IMR-90 (cell line): ENCODE measurements at regions not wholly inside any gene's neighbourhood (a gene's known extent, or its start where the extent isn't known, plus 50 kb on each side); places are given as distances from the start of the nearest gene placed in this dataset.
"Not testable (repeated sequence)": the region's sequence is repeated elsewhere in the genome, so short reads cannot be mapped to it uniquely, and the experiment has no call there.

ENCODE experiments used
- ATAC-seq: fragments of 200-7000 bp; cut with Tn5 transposase; 2 replicates; pipeline ENCODE4 v1.9.1; 2020; ENCODE audit warnings: low read depth, mild to moderate bottlenecking, moderate library complexity
- BruUV-seq: library from RNA; stranded (reverse); fragments of 400-500 nt; replicated peaks from 2 replicates; lab custom pipeline; 2021; lab: Mats Ljungman, UMichigan
- CTCF ChIA-PET: fragments of 300-600 bp; formaldehyde crosslinking; extraction: SDS; loops from one replicate; lab custom pipeline; 2021; ENCODE audit warnings: antibody characterized with exemption; lab: Yijun Ruan, JAX
- POLR2A ChIA-PET: fragments of 300-600 bp; sonication (Branson Sonifier 250); formaldehyde crosslinking; loops from one replicate; lab custom pipeline; 2022; ENCODE audit warnings: antibody characterized with exemption; ENCODE audit not compliant: unreplicated experiment; lab: Charles Lee
- DNase-seq: peaks from one replicate; pipeline ENCODE4 v3.0.0; 2013
- H2AFZ ChIP-seq: replicated peaks from 2 replicates; pipeline ENCODE3; 2013; ENCODE audit warnings: low read length, mild to moderate bottlenecking; ENCODE audit not compliant: poor library complexity
- H2AK5ac ChIP-seq: 2 replicates; pipeline ENCODE4 v1.6.1; 2013; ENCODE audit warnings: low read depth, low read length, inconsistent platforms
- H2AK9ac ChIP-seq: replicated peaks from 2 replicates; pipeline ENCODE3; 2013; ENCODE audit warnings: mild to moderate bottlenecking, low read depth, low read length, moderate library complexity; ENCODE audit not compliant: poor library complexity
- H2BK120ac ChIP-seq: 2 replicates; pipeline ENCODE4 v1.6.1; 2013; ENCODE audit warnings: low read depth, low read length, inconsistent platforms
- H2BK15ac ChIP-seq: 3 replicates; pipeline ENCODE4 v1.6.1; 2013; ENCODE audit warnings: low read depth, low read length, inconsistent platforms
- H2BK20ac ChIP-seq: 2 replicates; pipeline ENCODE4 v1.6.1; 2013; ENCODE audit warnings: low read depth, mild to moderate bottlenecking, inconsistent platforms, low read length, moderate library complexity
- H2BK5ac ChIP-seq: 2 replicates; pipeline ENCODE4 v1.6.1; 2013; ENCODE audit warnings: mild to moderate bottlenecking, low read depth, low read length, inconsistent platforms; ENCODE audit not compliant: poor library complexity, severe bottlenecking
- H3K14ac ChIP-seq: replicated peaks from 2 replicates; pipeline ENCODE4 v1.6.1; 2013; ENCODE audit warnings: low read depth, low read length, inconsistent platforms
- H3K18ac ChIP-seq: 2 replicates; pipeline ENCODE4 v1.6.1; 2013; ENCODE audit warnings: low read depth, low read length, control low read depth
- H3K23ac ChIP-seq: 2 replicates; pipeline ENCODE4 v1.6.1; 2013; ENCODE audit warnings: low read depth, low read length, inconsistent platforms
- H3K27ac ChIP-seq: 2 replicates; pipeline ENCODE4 v1.5.1; 2013; ENCODE audit warnings: mild to moderate bottlenecking, control low read depth, low read length; ENCODE audit not compliant: insufficient read depth
- H3K27me3 ChIP-seq: 2 replicates; pipeline ENCODE4 v1.6.1; 2013; ENCODE audit warnings: low read length; ENCODE audit not compliant: control insufficient read depth, insufficient read depth
- H3K36me3 ChIP-seq: 2 replicates; pipeline ENCODE4 v1.6.1; 2013; ENCODE audit warnings: low read length, mixed read lengths; ENCODE audit not compliant: control insufficient read depth, insufficient read depth
- H3K4ac ChIP-seq: 2 replicates; pipeline ENCODE4 v1.6.1; 2013; ENCODE audit warnings: low read depth, low read length, inconsistent platforms
- H3K4me1 ChIP-seq: 2 replicates; pipeline ENCODE4 v1.6.1; 2013; ENCODE audit warnings: low read length, mixed read lengths; ENCODE audit not compliant: control insufficient read depth, insufficient read depth
- H3K4me2 ChIP-seq: 2 replicates; pipeline ENCODE4 v1.6.1; 2013; ENCODE audit warnings: low read depth, mild to moderate bottlenecking, control low read depth, low read length, moderate library complexity
- H3K4me3 ChIP-seq: 2 replicates; pipeline ENCODE4 v1.5.1; 2013; ENCODE audit warnings: low read depth, mild to moderate bottlenecking, control low read depth, low read length, moderate library complexity; ENCODE audit not compliant: insufficient read depth
- H3K56ac ChIP-seq: 2 replicates; pipeline ENCODE4 v1.6.1; 2013; ENCODE audit warnings: low read length, inconsistent platforms; ENCODE audit not compliant: insufficient read depth; ENCODE audit errors: extremely low read depth
- H3K79me1 ChIP-seq, 2 experiments: 2 replicates each; pipeline ENCODE4 v1.6.1; 2013; ENCODE audit warnings: low read length in 2 of 2, inconsistent platforms in 1 of 2, low read depth in 1 of 2
- H3K9ac ChIP-seq: 2 replicates; pipeline ENCODE4 v1.6.1; 2013; ENCODE audit warnings: low read depth, low read length, control low read depth
- H3K9me1 ChIP-seq: 2 replicates; pipeline ENCODE4 v1.6.1; 2013; ENCODE audit warnings: low read length, inconsistent platforms; ENCODE audit not compliant: insufficient read depth
- H3K9me3 ChIP-seq: 2 replicates; pipeline ENCODE4 v1.6.1; 2013; ENCODE audit warnings: low read length; ENCODE audit not compliant: control insufficient read depth, insufficient read depth
- H4K20me1 ChIP-seq: 2 replicates; pipeline ENCODE4 v1.6.1; 2013; ENCODE audit warnings: low read length, inconsistent platforms; ENCODE audit not compliant: insufficient read depth
- H4K5ac ChIP-seq: 2 replicates; pipeline ENCODE4 v1.6.1; 2013; ENCODE audit warnings: mild to moderate bottlenecking, low read depth, low read length, control low read depth
- H4K8ac ChIP-seq, 2 experiments: 2 replicates each; pipeline ENCODE4 v1.6.1; 2013; ENCODE audit warnings: low read depth in 2 of 2, low read length in 2 of 2, control low read depth in 1 of 2, inconsistent platforms in 1 of 2
- H4K91ac ChIP-seq: 2 replicates; pipeline ENCODE4 v1.6.1; 2013; ENCODE audit warnings: low read depth, low read length, inconsistent platforms; ENCODE audit not compliant: insufficient read depth
- CEBPB ChIP-seq: IDR thresholded peaks from 2 replicates; pipeline ENCODE4 v1.6.1; 2012; ENCODE audit warnings: low read depth, low read length, improper control_type of control experiment
- MXI1 ChIP-seq: IDR thresholded peaks from 2 replicates; pipeline ENCODE4 v1.6.1; 2012; ENCODE audit warnings: low read depth, mild to moderate bottlenecking, low read length, moderate library complexity, borderline replicate concordance
- WGBS, 2 experiments: methylation state at CpG; one replicate each; pipeline versions ENCODE4 v1.1.5 to v1.1.7; 2013; ENCODE audit warnings: missing lambda C conversion rate in 2 of 2; ENCODE audit not compliant: insufficient read length in 1 of 2; ENCODE audit errors: extremely low coverage in 2 of 2; 5-methylcytosine and 5-hydroxymethylcytosine counted together
- dilution Hi-C: fragments of 300-500 bp; cut with HindIII; formaldehyde crosslinking; loops from one replicate; pipeline ENCODE4 v1.14.3; 2018; ENCODE audit warnings: low sequenced_read_pairs; ENCODE audit not compliant: unreplicated experiment
- in situ Hi-C: fragments of 300-500 bp; cut with MboI; formaldehyde crosslinking; loops from 3 replicates; pipeline ENCODE4 v1.14.3; 2019; ENCODE audit warnings: low sequenced_read_pairs, inconsistent platforms, mixed read lengths
- intact Hi-C: fragments of 100-400 bp; cut with micrococcal nuclease; formaldehyde crosslinking; loops from 2 replicates; pipeline ENCODE4 v1.10.0; 2022

DNA sequence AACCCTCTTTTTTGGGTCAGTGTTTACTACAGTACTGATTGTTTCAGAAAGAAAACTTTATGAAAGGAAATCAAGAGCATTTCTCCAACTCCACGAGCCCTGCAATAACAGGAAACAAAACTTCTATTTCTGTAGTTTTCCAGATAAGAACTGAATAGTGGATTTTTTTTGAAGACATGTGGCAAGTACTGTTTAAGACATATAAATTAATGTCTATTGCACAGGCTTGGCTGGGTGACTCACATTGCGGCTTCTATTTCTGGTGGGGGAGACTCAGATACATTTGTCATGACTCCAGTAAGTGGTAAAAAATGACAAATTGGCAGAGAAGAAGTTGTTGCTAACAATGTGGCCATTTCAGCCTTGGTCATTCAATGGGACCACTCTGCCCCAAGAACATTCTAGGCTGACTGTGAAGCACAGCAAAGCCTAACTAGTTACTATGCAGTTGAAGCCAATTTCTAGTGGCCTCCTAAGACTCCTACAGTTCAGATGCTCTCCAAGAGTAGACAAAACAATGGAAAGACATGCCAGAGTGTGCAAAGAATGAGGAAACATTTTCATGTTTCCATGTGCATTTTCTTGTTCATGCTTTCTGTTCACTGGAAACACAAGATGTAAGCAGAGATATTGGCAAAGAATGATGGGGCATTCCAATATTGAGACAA lies 200.9 kb downstream of the EDN1 start (continued):
- TF ChIP-seq MXI1 (no peak), CEBPB (peak; percentile 92)

DNA sequence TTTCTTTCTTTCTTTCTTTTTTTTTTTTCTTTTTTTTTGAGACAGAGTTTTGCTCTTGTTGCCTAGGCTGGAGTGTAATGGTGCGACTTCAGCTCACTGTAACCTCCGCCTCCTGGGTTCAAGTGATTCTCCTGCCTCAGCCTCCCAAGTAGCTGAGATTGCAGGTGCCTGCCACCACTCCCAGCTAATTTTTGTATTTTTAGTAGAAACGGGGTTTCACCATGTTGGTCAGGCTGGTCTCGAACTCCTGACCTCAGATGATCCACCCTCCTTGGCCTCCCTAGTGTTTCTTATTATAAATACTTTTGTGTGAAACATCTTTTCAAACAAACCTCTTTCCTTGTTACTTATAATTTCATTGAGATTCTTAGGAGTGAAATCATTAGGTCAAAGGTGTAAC lies 202.8 kb downstream of the EDN1 start:
- H2BK120ac ChIP-seq, H3K79me1 ChIP-seq, H4K20me1 ChIP-seq, H3K18ac ChIP-seq, H2BK20ac ChIP-seq, H2BK5ac ChIP-seq, H3K14ac ChIP-seq, H3K27me3 ChIP-seq, POLR2A ChIA-PET, in situ Hi-C loops, H3K4me1 ChIP-seq, H4K5ac ChIP-seq, H2AK5ac ChIP-seq, H3K9ac ChIP-seq, H4K91ac ChIP-seq, H3K27ac ChIP-seq, H3K4me3 ChIP-seq, intact Hi-C loops, H3K9me1 ChIP-seq, H3K9me3 ChIP-seq, ATAC-seq, DNase-seq, H2AFZ ChIP-seq, H3K4me2 ChIP-seq, H3K56ac ChIP-seq, H3K23ac ChIP-seq, H3K4ac ChIP-seq, H3K36me3 ChIP-seq, BruUV-seq, H4K8ac ChIP-seq, dilution Hi-C loops, H2BK15ac ChIP-seq, H2AK9ac ChIP-seq: not testable (repeated sequence)
- CTCF ChIA-PET, result interaction anchor here (1.8 kb wide), 1 partner anchor 9 kb away, joined by 3 read pairs; no protein-coding TSS in a partner anchor
- no CpG with 5 or more reads among the region's 4 CpGs for WGBS, 2 experiments
